Activated CD8-positive, alpha-beta memory T cell treated with anti-CD3 and anti-CD28 coated beads for 48 hours (primary cell): ENCODE measurements at regions not wholly inside any gene's neighbourhood (a gene's known extent, or its start where the extent isn't known, plus 50 kb on each side); places are given as distances from the start of the nearest gene placed in this dataset.

Experiments
- DNase-seq, 3 experiments: peaks; one replicate each; pipeline ENCODE4 v3.0.0-alpha.2; 2020; ENCODE audit warnings: low read depth in 2 of 3, low spot score in 2 of 3

DNA sequence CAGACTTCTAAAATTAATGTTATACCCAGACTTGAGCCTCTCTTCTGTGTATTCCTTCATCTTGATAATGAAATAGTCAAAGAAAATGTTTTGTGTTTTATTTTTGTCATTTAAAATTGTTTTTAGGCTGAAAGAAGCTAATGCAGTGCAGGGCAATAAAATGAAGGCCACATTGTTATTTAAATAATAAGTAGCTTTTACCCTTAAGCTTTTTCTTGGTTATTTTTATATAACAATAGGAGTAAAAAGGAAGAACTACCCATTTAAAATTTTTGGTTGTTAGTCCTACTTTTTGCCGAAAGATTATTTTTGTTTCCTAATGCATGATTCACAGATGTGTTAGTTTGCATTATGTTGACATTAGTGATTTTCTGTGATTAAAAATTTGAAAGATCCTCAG lies 181.0 kb upstream of the MEOX2 start:
- DNase-seq: no peak

DNA sequence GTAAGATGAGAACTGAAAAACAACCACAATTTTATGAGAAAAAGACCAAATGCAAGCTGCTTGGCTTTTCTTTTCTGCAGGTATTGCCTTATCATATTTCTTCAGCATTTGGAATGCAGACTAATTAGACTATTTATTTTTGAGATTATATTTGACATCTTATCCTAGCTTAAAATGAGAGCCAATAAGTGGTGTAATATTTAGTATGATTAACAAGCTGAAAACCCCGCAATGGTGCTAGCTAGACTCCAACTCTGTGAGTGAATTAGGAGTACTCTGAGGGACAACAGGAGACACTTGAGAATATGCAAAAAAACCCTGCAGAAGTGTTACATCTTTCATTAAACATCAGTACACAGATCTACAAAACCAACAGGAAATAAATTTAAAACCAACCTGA lies 180.3 kb upstream of the MEOX2 start:
- no peak for DNase-seq

DNA sequence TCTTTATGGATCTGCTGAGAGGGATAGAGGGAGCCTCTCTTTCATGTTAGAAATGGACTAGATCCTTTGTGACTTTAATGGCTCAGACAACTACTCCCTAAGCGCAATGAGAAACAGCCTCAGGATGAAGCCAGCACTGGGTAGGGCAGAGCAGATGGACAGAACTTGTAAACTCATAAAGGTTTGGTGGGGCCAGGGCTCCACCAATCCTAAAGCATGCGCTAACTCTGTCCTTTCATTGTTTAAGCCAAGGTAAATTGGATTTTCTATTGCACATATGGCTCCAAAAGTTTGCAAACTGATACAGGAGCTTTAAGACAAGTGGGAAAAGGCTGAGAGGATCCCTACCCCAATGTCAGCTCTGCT lies 178.1 kb upstream of the MEOX2 start:
- no peak for DNase-seq

DNA sequence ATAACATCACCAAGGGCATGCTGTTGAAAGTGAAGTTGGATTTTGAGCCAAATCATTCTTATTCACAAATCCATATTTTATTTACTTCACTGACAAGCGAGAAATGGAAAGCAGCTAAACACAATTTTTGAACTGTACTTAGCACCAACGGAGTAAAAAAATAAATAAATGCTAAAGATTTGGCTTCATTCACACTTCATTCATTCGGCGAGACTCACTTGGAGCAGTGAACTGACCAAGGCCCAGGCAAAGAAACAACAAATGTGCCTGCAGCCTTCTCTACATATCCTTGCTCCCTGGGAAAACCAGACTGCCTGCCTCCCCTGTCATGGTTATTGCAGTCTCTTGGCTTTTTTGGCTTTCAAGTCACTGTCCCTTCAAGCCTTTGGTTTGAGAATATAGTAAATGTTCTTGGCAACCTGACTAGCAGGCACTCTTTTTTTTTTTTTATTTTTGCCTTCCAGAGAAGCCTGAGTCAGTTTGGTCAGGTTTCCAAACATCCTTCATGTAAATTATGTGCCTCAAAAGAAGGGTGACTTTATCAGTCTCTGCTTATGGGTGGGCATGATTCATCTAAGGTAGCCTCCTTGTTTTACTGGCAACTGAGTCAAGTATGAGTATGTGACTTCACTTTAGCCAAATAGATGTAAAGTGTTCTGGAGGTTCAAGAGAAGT lies 177.6 kb upstream of the MEOX2 start:
- no peak for DNase-seq

DNA sequence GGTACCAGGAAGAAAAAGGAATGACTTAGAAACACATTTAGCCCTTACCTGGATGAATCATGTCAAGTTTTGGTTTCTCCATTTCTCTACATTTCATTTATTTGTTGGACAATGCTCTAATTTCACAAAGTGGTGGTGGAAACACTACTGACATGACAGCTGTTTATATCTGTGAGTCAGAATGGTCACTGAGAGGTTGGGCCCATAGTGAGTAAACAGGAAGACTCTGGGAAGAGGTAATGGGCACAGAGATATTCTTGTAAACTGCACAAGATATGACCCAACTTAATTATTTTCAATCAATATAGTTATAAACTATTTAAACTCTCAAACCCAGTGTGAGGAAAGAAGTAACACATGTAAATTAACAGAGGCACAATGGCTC lies 176.3 kb upstream of the MEOX2 start:
- DNase-seq: no peak

DNA sequence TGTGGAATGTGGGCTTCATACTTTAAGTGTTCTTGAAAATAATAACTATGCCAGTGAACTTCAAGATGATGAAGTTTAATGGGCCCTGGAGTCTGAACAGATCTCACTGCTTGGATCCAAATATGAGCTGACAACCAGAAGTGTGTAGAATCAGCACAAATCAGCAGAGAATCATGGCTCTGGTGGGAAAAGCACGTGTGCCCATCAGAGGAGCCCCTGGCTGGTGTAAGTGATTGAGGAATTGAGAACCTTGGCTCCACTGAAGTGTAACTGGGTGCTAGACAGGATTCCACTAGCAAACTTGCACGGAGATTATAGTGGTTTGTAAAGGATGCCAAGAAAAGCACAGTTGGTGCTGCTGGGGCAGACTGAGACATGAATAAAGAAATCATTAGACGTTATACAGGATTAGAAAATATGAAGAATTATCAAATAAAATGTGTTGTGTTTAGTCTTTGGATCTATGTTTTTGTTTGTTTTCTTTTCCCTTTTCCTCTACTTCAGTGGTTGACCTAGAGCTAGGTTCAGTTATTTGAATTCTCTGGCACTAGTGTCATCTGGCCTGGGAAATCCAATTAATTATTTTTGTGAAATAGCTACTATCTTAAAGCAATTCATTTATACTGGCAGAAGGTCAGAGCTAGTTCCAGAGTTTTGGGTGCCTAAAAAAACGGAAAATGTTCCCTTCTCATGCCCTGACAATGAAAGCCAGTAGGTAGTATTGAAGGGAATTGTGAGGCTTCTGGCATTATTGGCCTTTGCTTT lies 175.7 kb upstream of the MEOX2 start:
- no peak for DNase-seq

DNA sequence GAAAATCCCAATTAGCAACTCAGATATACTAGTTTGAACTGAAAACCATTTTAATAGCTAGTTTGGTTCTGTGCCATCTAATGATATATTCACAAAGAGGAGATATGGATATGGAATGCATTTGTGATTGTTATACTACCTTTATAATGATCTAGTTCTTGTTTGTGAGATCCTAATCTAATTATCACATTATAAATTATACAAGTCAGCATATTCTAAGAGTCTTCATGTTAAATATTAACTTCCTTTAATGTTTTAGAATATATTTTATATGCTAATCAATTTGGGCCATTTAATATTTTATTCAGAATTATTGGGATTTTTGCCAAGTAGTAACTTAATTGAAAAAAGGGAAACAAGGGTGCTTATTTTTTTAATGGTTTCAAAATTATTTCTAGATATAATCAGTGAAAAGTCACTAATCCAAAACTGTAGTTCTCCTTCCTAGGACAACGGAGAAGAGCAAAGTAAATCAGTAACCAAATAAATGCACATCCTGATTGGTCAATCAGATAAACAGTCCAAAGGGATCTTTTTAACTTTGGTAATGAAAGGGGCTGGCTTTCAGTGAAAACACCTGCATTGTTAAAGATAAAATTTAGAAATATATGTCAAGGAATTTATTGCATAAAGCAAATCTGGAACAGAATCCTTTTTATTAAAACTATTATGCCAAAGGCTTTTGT lies 173.9 kb upstream of the MEOX2 start:
- no peak for DNase-seq

DNA sequence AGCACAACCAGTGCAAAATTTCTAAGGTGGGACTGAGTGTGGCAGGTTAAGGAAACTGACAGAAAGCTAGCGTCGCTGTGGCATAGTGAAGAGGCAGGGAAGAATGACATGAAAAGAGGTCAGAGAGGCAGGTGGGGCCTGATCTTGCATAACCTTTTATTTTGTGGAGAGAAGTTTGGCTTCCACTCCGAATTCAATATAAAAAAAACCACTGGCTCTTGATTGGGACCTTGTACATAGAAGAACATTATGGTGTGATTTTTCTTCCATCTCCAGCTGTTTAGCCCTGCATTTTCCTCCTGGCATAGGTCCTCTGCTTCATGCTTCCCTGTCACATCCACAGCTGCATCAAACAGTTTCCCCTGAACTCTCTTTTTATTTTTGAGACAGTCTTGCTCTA lies 170.5 kb upstream of the MEOX2 start:
- no peak for DNase-seq

DNA sequence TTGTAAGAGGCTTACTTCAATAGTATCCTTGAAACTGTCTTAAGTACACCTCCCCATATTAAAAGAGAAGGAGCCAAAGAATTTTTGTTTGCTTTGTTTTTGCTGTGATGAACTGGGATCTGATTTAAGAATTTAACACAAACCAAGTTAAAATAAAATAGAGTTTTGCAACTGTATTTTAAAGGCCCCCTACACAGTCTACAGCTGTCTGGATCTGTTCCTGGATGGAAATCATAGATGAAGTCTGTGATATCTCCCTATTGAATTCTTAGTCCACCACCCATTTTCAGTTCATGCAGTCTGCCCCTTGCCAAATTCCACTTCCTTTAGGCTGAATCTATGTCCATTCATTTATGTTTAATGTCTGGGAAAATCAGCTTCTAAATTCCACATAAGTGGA lies 169.8 kb upstream of the MEOX2 start:
- DNase-seq: no peak

DNA sequence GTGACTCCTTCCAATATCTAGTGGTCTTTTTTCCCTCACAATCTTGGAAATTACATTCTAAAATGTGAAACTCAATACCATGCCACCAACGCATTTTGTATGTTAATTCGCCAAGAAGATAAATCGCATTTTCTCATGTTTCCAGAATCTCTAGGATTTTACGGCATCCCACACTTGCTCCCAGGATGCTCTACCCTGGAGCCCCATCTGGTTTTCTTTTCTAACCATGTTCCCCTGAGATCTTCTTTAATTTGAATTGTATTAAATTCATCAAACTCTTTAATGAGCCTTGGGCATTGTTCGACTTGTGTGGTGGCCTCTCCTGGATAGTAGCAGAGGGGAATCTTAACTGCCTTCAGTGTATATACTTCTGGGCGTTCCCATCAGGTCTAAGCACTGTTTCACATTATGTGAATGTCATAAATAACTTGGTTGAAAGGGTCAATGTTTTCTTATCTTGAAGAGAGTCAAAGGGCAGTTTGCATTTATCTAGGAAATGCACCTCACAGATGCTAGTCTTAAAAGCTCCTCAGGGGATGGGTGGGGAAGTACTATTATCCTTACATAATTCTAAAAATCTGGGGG lies 169.1 kb upstream of the MEOX2 start:
- DNase-seq: no peak

DNA sequence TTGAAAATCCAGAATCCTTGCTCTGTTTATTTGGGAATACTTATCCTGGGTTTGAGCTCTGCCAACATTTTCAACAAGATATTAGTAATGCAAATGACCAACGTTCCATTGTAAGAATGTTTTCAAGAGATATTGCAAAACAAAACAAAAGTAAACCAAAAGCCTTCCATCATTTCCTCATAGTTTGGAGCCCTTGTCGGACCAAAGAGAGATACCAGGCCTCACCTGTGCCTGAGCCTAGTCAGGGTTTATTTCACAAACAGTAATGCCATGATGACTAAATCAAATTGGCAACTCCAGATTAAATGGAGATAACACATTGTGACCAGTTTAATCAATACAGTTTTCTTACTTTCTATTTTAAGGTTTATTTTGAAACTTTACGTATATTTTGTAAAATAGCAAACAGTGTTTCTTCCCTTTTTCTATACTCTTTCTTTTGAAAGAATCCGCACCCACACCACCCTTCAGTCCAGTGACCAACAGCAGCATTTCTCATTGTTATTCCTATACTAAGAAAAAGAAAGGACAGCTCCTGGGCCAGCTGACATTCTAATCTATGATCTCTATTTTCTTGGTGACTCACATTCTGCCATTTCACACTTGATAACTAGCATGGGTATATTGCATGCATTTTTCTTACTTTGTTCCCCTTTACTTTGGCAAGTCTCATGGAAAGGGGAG lies 168.5 kb upstream of the MEOX2 start:
- DNase-seq: no peak

DNA sequence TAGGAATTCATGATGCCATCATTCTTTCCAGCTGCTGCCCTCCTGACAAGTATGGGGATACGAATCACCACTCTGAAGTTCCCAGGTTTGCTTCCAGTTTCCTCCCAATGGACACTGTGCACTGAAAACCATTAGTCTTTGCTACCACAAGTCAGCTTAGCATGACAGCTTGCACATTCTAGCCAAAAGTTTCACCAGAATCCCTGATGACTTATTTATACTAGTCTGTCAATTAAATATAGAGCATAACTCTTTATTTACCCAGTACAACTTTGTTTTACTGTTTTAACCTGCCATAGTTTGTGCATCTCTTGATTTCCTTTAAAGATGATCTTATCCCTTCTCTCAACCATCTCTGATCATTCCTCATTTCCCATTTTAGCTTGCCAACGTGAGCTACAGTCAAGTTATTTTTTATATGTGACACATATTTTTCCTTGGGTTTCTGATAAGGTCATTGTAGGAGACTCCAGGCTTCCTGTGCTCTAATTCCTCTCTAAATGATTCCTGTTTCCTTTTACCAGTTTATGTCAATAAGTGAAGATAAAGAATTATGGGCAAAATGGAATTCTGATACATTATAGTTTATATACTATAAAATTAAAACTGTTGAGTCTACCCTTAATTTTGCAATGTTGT lies 167.5 kb upstream of the MEOX2 start:
- no peak for DNase-seq

DNA sequence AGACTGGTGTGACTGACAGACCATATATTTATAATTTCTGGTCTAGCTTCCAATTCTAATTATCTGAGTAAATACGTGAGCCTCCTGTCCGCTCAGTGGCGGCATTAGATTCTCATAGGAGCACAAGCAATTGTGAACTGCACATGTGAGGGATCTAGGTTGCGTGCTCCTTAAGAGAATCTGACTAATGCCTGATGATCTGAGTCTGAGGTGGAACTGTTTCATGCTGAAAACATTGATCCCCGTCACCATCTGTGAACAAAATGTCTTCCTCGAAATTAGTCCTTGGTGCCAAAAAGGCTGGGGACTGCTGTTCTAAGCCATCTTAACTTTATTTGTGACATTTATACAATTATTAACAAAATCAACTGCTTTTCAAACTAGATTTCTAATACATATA lies 164.7 kb upstream of the MEOX2 start:
- no peak for DNase-seq

DNA sequence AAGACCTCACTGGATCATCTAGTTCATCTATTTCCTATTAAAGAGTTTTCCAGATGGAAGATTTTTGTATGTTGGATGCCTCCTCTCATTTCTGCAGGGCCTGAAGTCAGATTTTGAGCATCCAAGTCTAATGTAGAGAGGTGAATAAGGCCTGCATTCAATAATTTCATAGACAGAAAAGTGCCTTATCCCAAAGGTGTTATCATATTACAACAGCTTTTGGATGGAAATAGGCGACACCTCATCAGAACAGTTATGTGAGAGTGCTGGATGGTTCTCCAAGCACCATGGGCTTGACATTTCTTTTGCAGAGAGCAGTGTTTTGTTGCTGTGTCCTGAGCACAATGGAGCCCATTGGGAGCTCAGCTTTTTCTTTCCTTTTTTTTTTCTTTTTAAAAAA lies 162.4 kb upstream of the MEOX2 start:
- DNase-seq: no peak

DNA sequence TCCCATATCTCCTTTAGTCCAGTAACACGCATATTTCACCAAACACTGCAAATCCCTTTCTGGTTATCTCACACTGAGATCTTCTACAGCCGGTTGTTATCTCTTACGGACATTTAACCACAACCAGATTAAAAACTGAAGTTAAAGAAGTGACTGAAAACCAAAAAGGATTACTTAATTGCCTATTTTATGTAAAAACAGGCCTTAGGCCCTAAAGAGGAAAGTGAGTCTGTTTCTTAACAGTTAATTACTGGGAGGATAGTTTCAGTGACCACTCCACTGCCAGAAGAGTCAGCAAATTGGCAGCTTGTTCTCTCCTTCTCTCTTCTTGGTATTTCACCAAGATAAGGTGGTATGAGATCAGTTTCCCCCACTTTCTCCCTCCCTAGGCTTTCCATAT lies 161.9 kb upstream of the MEOX2 start:
- DNase-seq: no peak

DNA sequence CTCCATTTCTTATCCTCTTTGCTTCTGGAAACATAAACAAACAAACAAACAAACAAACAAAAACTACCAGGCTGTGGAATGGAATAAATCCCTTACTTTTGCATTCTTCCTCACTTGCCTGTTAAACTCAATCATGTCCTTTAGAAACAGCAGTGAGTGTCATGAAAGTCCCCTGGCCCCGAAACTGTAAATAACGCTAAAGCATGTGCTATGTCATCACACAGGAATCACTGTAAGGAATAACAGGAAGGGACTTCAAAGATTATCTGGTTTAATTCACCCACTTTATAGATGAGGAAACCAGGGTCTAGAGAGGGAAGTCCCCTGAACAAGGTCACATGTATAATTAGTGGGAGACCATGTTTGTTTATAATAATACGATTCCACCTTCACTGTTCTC lies 159.4 kb upstream of the MEOX2 start:
- no peak for DNase-seq

DNA sequence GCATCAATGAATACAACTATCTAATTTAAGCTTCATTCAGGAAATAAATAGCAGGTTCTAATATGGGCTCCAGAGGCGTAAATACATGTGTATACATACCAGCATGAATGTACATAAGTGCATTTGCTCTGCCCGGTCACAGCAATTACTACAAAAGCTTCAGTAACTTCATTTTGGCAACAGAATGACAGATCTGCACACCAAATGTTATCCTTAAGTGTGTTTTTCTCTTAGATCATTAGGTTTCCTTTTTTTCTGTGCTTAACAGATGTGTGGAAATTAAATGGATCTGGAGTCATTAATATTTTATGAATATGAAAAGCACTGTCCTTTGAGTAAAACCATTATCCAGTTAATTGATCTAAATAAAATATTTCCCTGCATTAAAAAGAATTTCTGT lies 159.0 kb upstream of the MEOX2 start:
- DNase-seq: no peak

DNA sequence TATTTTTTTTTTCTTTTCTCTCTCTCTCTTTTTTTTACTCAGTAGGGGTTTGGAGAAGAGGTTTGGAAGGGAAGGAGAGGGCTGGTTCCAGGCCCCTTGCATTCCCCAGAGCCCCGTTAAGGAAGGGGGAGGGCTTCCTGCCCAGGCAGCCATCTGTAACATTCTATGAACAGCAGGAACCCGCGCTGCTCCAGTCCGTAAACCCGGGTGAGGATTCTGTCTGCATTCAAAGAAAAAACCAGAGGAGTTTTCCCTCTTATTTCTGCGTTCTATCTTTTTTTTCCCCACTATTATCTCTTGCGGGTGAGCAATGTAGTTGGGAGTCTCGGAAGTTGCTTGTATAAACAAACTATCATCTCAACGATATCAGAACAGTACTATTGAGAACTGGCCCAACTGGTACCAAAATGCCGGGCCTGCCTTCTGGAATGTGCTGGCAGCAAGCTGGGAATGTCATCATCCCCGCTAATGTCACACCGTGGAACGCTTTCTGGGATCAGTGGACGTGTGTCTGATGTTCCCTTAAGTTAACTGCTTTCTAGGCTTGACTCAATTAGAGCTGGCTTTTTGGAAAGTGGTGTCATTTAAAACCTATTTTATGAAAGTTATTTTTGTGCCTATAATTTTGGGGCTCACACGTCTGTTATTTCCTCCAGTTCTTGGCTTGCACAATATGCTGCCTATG lies 153.1 kb upstream of the MEOX2 start:
- DNase-seq: no peak

DNA sequence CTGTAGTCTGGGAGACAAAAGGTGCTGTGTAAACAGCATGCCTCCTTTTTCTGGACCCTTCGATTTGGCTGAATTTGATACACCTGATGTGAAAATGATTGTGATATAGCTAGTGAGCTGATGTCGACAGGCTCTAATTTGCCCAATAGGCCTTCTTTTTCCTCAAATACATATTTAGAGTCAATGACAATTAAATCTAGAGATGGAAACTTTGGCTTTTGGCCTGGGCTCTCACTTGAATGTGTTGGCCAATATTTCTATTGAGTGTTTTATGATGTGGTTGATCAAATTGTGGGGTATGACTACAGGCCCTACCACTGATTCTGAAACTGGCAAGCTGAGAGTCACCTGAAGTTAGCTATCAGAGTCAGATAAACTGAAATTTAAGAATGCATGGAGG lies 151.8 kb upstream of the MEOX2 start:
- no peak for DNase-seq

DNA sequence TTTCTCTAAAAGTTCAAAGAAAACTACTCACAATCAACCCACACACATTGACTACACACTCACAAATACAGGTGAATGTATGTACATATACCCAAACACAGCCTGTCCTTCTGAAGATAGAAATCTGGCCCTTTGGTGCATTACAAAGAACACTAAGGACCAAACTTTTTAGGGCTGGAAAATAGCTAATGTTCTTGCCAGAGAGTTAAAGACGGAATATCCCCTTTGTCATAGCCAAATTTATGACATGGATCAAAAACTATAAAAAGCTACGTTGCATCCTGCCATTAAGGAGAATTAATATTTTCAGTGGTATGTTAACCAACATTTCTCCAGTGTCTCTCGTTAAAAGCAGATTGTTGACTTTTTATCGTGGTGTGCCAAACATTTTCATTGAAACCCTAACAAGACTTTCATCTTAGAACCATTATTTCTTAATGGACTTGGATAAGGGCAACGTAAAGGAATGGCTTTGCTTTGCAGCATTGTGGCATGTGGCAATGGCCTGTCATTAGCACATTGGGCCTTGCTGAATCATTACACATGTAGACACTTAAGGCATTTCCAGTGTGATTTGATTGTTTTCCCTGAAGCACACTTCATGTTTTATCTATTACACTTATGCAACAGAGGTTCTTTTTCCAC lies 150.9 kb upstream of the MEOX2 start:
- DNase-seq: no peak
